OCI-LY3 (cell line): ENCODE measurements at regions not wholly inside any gene's neighbourhood (a gene's known extent, or its start where the extent isn't known, plus 50 kb on each side); places are given as distances from the start of the nearest gene placed in this dataset.

Experiments used
- H2AFZ ChIP-seq: fragments of 200-600, 300-600 bp; shearing (Covaris generic); 2 replicates; pipeline ENCODE4 v1.6.0; 2014; ENCODE audit warnings: antibody characterized with exemption, low read depth, low read length
- H3K27ac ChIP-seq: fragments of 200-600, 300-600 bp; sonication (generic); 2 replicates; pipeline ENCODE4 v1.5.1; 2014; ENCODE audit warnings: mild to moderate bottlenecking, low read length, moderate library complexity, mixed read lengths
- H3K27me3 ChIP-seq: fragments of 200-600, 300-600 bp; sonication (generic); 2 replicates; pipeline ENCODE4 v1.6.1; 2014; ENCODE audit warnings: low read depth, low read length, mixed read lengths
- H3K36me3 ChIP-seq: fragments of 200-600, 300-600 bp; sonication (generic); replicated peaks from 2 replicates; pipeline ENCODE3; 2014; ENCODE audit warnings: low read depth, low read length, mixed read lengths
- H3K4me1 ChIP-seq: fragments of 300-600, 200-600 bp; sonication (generic); 2 replicates; pipeline ENCODE4 v1.6.1; 2014; ENCODE audit warnings: low read length, mixed read lengths
- H3K4me2 ChIP-seq: fragments of 200-600, 300-600 bp; sonication (generic); 2 replicates; pipeline ENCODE4 v1.6.1; 2014; ENCODE audit warnings: low read length, mixed read lengths
- H3K4me3 ChIP-seq: fragments of 300-600, 200-600 bp; sonication (generic); 2 replicates; pipeline ENCODE4 v1.5.1; 2014; ENCODE audit warnings: antibody characterized with exemption, mild to moderate bottlenecking, low read length, moderate library complexity
- H3K79me2 ChIP-seq: fragments of 300-600, 200-600 bp; shearing (Covaris generic); 2 replicates; pipeline ENCODE4 v1.6.1; 2014; ENCODE audit warnings: mild to moderate bottlenecking, low read length, mixed read lengths
- H3K9ac ChIP-seq: fragments of 300-600, 200-600 bp; shearing (Covaris generic); 2 replicates; pipeline ENCODE4 v1.6.0; 2014; ENCODE audit warnings: mild to moderate bottlenecking, low read length, moderate library complexity
- H3K9me3 ChIP-seq: fragments of 200-600, 300-600 bp; shearing (Covaris generic); 2 replicates; pipeline ENCODE4 v1.6.1; 2014; ENCODE audit warnings: low read length, mixed read lengths; ENCODE audit not compliant: insufficient read depth
- H4K20me1 ChIP-seq: fragments of 200-600, 300-600 bp; sonication (generic); 2 replicates; pipeline ENCODE4 v1.6.1; 2016; ENCODE audit warnings: low read length, mixed read lengths; ENCODE audit not compliant: insufficient read depth
- EZH2phosphoT487 ChIP-seq: fragments of 200-600 bp; shearing (Covaris generic); IDR thresholded peaks from 2 replicates; pipeline ENCODE4 v1.6.1; 2018; ENCODE audit warnings: antibody characterized with exemption, mixed run types, low read depth
- TF ChIP-seq, protein P1 (sequence below): fragments of 200-600, 300-600 bp; sonication (generic); IDR thresholded peaks from 2 replicates; pipeline ENCODE4 v1.5.1; 2014; ENCODE audit warnings: antibody characterized with exemption, low read length, low read depth

DNA sequence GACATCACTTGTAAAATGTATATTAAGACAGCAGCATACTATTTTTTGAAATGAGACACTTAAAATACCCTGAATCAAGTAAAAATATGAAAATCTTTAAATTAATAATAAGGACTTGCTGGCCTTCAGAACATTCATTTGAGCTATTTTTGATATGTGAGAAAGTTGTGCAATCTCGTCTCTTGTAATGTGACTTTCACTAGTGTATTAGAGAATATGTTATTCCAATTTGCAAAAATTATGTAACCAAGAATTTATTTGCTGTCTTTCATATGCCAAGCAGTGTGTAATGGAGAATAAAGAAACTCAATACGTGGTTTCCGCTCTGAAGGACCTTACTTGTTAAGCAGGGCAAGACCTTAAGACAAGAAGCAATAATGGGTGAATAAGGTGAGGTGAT, 375.0 kb upstream of the RUNX1 start:
- H3K9me3 ChIP-seq, result 0 out of 2 replicates have a peak, but pooled peaks cover 5% of the 10 kb centered on the region
- no peaks in the 10 kb centered on the region for H3K79me2 ChIP-seq
- H3K27ac ChIP-seq, result no peak overlapping the region
- no peaks in the 10 kb centered on the region for H4K20me1 ChIP-seq
- H3K4me3 ChIP-seq, result no peak overlapping the region
- H3K9ac ChIP-seq, result no peak overlapping the region
- H3K36me3 ChIP-seq, result no peaks in the 10 kb centered on the region
- H3K4me2 ChIP-seq, result no peak overlapping the region
- TF ChIP-seq EZH2phosphoT487, result no peak
- TF ChIP-seq, protein P1, sequence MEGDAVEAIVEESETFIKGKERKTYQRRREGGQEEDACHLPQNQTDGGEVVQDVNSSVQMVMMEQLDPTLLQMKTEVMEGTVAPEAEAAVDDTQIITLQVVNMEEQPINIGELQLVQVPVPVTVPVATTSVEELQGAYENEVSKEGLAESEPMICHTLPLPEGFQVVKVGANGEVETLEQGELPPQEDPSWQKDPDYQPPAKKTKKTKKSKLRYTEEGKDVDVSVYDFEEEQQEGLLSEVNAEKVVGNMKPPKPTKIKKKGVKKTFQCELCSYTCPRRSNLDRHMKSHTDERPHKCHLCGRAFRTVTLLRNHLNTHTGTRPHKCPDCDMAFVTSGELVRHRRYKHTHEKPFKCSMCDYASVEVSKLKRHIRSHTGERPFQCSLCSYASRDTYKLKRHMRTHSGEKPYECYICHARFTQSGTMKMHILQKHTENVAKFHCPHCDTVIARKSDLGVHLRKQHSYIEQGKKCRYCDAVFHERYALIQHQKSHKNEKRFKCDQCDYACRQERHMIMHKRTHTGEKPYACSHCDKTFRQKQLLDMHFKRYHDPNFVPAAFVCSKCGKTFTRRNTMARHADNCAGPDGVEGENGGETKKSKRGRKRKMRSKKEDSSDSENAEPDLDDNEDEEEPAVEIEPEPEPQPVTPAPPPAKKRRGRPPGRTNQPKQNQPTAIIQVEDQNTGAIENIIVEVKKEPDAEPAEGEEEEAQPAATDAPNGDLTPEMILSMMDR, result no peak
- no peak overlapping the region for H2AFZ ChIP-seq
- H3K4me1 ChIP-seq, result peaks cover 14% of the 10 kb centered on the region
- 0 out of 2 replicates have a peak, but pooled peaks cover 7% of the 10 kb centered on the region for H3K27me3 ChIP-seq

- Histone ChIP-seq H4K20me1 (no peaks in the 10 kb centered on the region), H3K9ac (no peak overlapping the region), H2AFZ (no peak overlapping the region), H3K27ac (no peak overlapping the region), H3K4me1 (peaks cover 14% of the 10 kb centered on the region), H3K4me2 (no peak overlapping the region), H3K4me3 (no peak overlapping the region), H3K27me3 (0 out of 2 replicates have a peak, but pooled peaks cover 7% of the 10 kb centered on the region), H3K36me3 (no peaks in the 10 kb centered on the region), H3K79me2 (no peaks in the 10 kb centered on the region), H3K9me3 (0 out of 2 replicates have a peak, but pooled peaks cover 5% of the 10 kb centered on the region)
- no peak for TF ChIP-seq EZH2phosphoT487
- TF ChIP-seq, protein P1, result no peak
These were observed 374.6 kb upstream of the RUNX1 start for GRCh38 chr21:35423709-35424108.

DNA sequence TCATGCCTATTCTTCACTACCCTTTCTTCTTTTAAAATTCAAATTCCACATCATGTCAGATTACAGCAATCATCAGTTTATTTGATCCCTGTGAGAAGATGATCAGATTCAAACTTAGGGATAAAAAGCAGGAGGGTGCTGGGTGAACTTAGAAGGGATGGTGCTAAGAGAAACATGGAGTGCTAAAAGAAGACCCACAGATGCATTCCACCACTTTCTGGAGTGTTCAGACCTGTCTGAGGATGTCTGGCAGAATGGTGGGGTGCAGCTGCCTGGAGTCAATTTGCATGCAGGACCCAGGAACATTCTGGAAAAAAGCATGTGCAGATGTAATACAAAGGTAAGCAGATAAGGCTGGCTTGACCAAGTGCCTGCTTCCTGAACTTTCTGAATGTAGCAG, 372.9 kb upstream of the RUNX1 start:
- no peak for TF ChIP-seq EZH2phosphoT487
- TF ChIP-seq, protein P1, result no peak
- Histone ChIP-seq H3K79me2 (no peaks in the 10 kb centered on the region), H3K27ac (no peak overlapping the region), H3K9ac (no peak overlapping the region), H3K9me3 (0 out of 2 replicates have a peak, but pooled peaks cover 5% of the 10 kb centered on the region), H3K4me2 (no peak overlapping the region), H3K36me3 (no peaks in the 10 kb centered on the region), H3K27me3 (0 out of 2 replicates have a peak, but pooled peaks cover 7% of the 10 kb centered on the region), H3K4me1 (peaks cover 10% of the 10 kb centered on the region), H4K20me1 (no peaks in the 10 kb centered on the region), H3K4me3 (no peak overlapping the region), H2AFZ (no peak overlapping the region)

- 0 out of 2 replicates have a peak, but pooled peaks cover under 1% of the 10 kb centered on the region for H3K27me3 ChIP-seq
These were observed 372.1 kb upstream of the RUNX1 start for GRCh38 chr21:35421221-35421620.

More at GRCh38 chr21:35421221-35421620, 372.1 kb upstream of the RUNX1 start:
- H4K20me1 ChIP-seq, result no peaks in the 10 kb centered on the region
- no peak overlapping the region for H3K9ac ChIP-seq
- H3K9me3 ChIP-seq, result 0 out of 2 replicates have a peak, but pooled peaks cover 5% of the 10 kb centered on the region
- no peaks in the 10 kb centered on the region for H3K36me3 ChIP-seq
- no peak overlapping the region for H3K4me3 ChIP-seq
- TF ChIP-seq, protein P1, result no peak
- TF ChIP-seq EZH2phosphoT487, result no peak
- peaks cover 2% of the 10 kb centered on the region for H3K4me1 ChIP-seq
- no peaks in the 10 kb centered on the region for H3K79me2 ChIP-seq
- H3K4me2 ChIP-seq, result no peak overlapping the region
- no peak overlapping the region for H3K27ac ChIP-seq
- H2AFZ ChIP-seq, result no peak overlapping the region
